GM12878 (cell line): ENCODE measurements at regions not wholly inside any gene's neighbourhood (a gene's known extent, or its start where the extent isn't known, plus 50 kb on each side); places are given as distances from the start of the nearest gene placed in this dataset.
"Not testable (repeated sequence)": the region's sequence is repeated elsewhere in the genome, so short reads cannot be mapped to it uniquely, and the experiment has no call there.

ENCODE experiments used
- ATAC-seq: fragments of 200-7000 bp; cut with Tn5 transposase; 3 replicates; pipeline ENCODE4 v1.9.1; 2020; ENCODE audit warnings: mild to moderate bottlenecking, moderate library complexity
- BruUV-seq: library from RNA; stranded (reverse); fragments of 400-500 nt; replicated peaks from 2 replicates; lab custom pipeline; 2021; lab: Mats Ljungman, UMichigan
- CTCF ChIA-PET: fragments of 300-600 bp; sonication (Branson Sonifier 250); formaldehyde crosslinking; extraction: SDS; loops from one replicate; lab custom pipeline; 2021; ENCODE audit warnings: inconsistent platforms; lab: Yijun Ruan, JAX
- POLR2A ChIA-PET: fragments of 350-600 bp; formaldehyde crosslinking; extraction: SDS; loops from one replicate; lab custom pipeline; 2021; ENCODE audit warnings: inconsistent platforms; lab: Charles Lee
- RAD21 ChIA-PET: fragments of 300-600 bp; sonication (Branson Sonifier 250); formaldehyde crosslinking; loops from one replicate; lab custom pipeline; 2023; ENCODE audit warnings: antibody characterized with exemption; ENCODE audit not compliant: unreplicated experiment; lab: Charles Lee
- SMC1A ChIA-PET: fragments of 300-600 bp; sonication (Branson Sonifier 250); formaldehyde crosslinking; loops from one replicate; lab custom pipeline; 2023; ENCODE audit not compliant: unreplicated experiment, uncharacterized antibody; lab: Charles Lee
- DNase-seq: peaks from one replicate; pipeline ENCODE4 v3.0.0-alpha.2; 2011; ENCODE audit warnings: low read depth, low spot score
- FAIRE-seq: peaks from 3 replicates; lab custom pipeline; 2011; peaks lifted over from hg19 to GRCh38; lab: Jason Lieb, UNC
- H2AFZ ChIP-seq: 2 replicates; pipeline ENCODE4 v1.6.0; 2011; ENCODE audit warnings: low read depth, low read length, control low read depth; ENCODE audit not compliant: control insufficient read depth
- H3K27ac ChIP-seq: 2 replicates; pipeline ENCODE4 v1.5.1; 2011; ENCODE audit warnings: control low read depth; ENCODE audit not compliant: control insufficient read depth, insufficient read depth
- H3K27me3 ChIP-seq, 2 experiments: replicated peaks in 1 of 2; 2 replicates each; pipeline versions ENCODE4 v1.6.0 to v1.6.1; 2011; ENCODE audit warnings: low read length in 1 of 2; ENCODE audit not compliant: control insufficient read depth in 2 of 2, insufficient read depth in 2 of 2
- H3K36me3 ChIP-seq, 2 experiments: 2 replicates each; pipeline ENCODE4 v1.5.1; 2011; ENCODE audit warnings: low read length in 1 of 2; ENCODE audit not compliant: control insufficient read depth in 2 of 2, insufficient read depth in 2 of 2
- H3K4me1 ChIP-seq: 2 replicates; pipeline ENCODE4 v1.6.1; 2011; ENCODE audit warnings: mild to moderate bottlenecking, low read length, moderate library complexity, mixed read lengths; ENCODE audit not compliant: control insufficient read depth, insufficient read depth
- H3K4me2 ChIP-seq: 2 replicates; pipeline ENCODE4 v1.6.0; 2011; ENCODE audit warnings: control low read depth; ENCODE audit not compliant: control insufficient read depth, insufficient read depth
- H3K4me3 ChIP-seq: fragments of 200-600 bp; sonication (generic); 2 replicates; pipeline ENCODE4 v1.5.1; 2016
- H3K79me2 ChIP-seq: 2 replicates; pipeline ENCODE4 v1.6.0; 2011; ENCODE audit warnings: low read length; ENCODE audit not compliant: control insufficient read depth, insufficient read depth
- H3K9ac ChIP-seq: 2 replicates; pipeline ENCODE4 v1.8.0; 2011; ENCODE audit warnings: low read length, control low read depth, mixed read lengths; ENCODE audit not compliant: control insufficient read depth, insufficient read depth
- H3K9me3 ChIP-seq: replicated peaks from 3 replicates; pipeline ENCODE4 v1.5.1; 2011; ENCODE audit warnings: mild to moderate bottlenecking, low read length; ENCODE audit not compliant: control insufficient read depth, insufficient read depth
- H4K20me1 ChIP-seq: 2 replicates; pipeline ENCODE4 v1.6.0; 2011; ENCODE audit not compliant: control insufficient read depth, insufficient read depth
- CHD1 ChIP-seq: IDR thresholded peaks from 2 replicates; pipeline ENCODE4 v1.6.1; 2012; ENCODE audit warnings: low read depth, low read length, improper control_type of control experiment
- CUX1 ChIP-seq: IDR thresholded peaks from 2 replicates; pipeline ENCODE4 v1.6.1; 2012; ENCODE audit warnings: improper control_type of control experiment, low read depth, low read length; ENCODE audit not compliant: insufficient replicate concordance
- JUNB ChIP-seq: IDR thresholded peaks from 2 replicates; pipeline ENCODE4 v1.6.1; 2016; ENCODE audit warnings: antibody characterized with exemption, mild to moderate bottlenecking
- NFIC ChIP-seq: IDR thresholded peaks from 2 replicates; pipeline ENCODE4 v1.6.1; 2012; ENCODE audit warnings: low read depth, mild to moderate bottlenecking, inconsistent platforms, low read length, moderate library complexity
- RELB ChIP-seq: fragments of 450-650 bp; IDR thresholded peaks from 2 replicates; pipeline ENCODE4 v1.6.1; 2017; ENCODE audit warnings: low read depth, mild to moderate bottlenecking, moderate library complexity
- RUNX3 ChIP-seq: IDR thresholded peaks from 2 replicates; pipeline ENCODE4 v1.6.1; 2012; ENCODE audit warnings: low read length, inconsistent platforms
- TARDBP ChIP-seq: IDR thresholded peaks from 2 replicates; pipeline ENCODE4 v1.6.1; 2016; ENCODE audit warnings: borderline replicate concordance
- WGBS: methylation state at CpG from one replicate; pipeline ENCODE4 v1.1.6; 2016; ENCODE audit warnings: low lambda C conversion rate; ENCODE audit not compliant: insufficient replicate concordance, insufficient coverage; ENCODE audit errors: missing lambda C conversion rate; 5-methylcytosine and 5-hydroxymethylcytosine counted together
- in situ Hi-C: fragments of 300-500 bp; cut with MboI; formaldehyde crosslinking; loops from 9 replicates; pipeline ENCODE4 v1.14.3; 2018; ENCODE audit warnings: mixed read lengths
- intact Hi-C: fragments of 100-400 bp; cut with micrococcal nuclease; formaldehyde crosslinking; loops from one replicate; pipeline ENCODE4 v1.14.2; 2022; ENCODE audit not compliant: unreplicated experiment

- TF ChIP-seq JUNB (peak; percentile 39; the same call in 1 of the 2 replicates), CHD1 (no peak), CUX1 (peak; percentile 27), RUNX3 (peak; percentile 51), RELB (no peak), TARDBP (no peak), NFIC (peak; percentile 22; the same call in 1 of the 2 replicates)
- TF ChIP-seq, all 136 proteins: peak for 14
These were observed 109.5 kb downstream of the CGGBP1 start (continued) for GRCh38 chr3:87949189-87949878.

DNA sequence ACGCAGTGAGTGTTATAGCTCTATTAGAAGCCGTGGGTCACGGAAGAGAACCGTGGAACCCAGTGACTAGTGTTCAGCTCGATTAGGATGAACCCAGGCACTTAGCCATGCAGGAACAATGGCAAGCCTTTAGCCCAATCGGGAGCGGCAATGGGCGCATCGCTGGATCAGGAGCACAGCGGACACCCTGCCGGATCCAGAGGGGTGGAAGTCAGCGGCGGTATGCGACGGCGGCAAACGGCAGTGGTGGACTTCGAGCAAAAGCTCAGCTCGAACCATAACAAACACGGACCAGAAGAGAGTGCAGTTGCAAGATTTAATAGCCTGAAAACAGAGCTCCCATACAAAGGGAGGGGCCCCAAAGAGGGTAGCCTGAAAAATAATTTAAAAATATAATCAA, 112.8 kb downstream of the CGGBP1 start:
- H3K4me2 ChIP-seq, DNase-seq, CTCF ChIA-PET, H3K4me3 ChIP-seq, H3K4me1 ChIP-seq, RAD21 ChIA-PET, POLR2A ChIA-PET, BruUV-seq, H3K9me3 ChIP-seq, FAIRE-seq, H4K20me1 ChIP-seq, SMC1A ChIA-PET, H2AFZ ChIP-seq, in situ Hi-C loops, H3K9ac ChIP-seq, H3K79me2 ChIP-seq, H3K27me3 ChIP-seq, intact Hi-C loops, ATAC-seq, H3K36me3 ChIP-seq, H3K27ac ChIP-seq: not testable (repeated sequence)
- WGBS = 85% methylated on average over 17 of the region's 20 CpGs

DNA sequence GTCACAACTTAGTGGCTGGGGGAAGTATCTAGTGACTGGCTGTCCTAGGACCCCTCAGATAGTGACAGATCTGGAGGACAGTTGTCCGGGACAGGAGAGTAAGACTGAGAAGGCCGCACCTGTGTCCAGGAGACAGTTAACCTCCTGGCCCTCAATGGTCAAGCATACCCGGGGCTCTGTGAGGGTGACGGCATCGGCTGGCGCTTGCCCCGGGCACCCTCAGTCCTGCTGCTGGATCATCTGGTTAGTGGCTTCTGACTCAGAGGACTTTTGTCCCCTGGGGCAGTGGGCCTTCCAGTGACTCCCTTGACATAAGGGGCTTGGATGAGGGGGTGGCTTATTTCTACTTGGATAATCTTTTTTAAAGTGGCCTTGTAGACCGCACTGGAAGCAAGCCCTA, 116.5 kb downstream of the CGGBP1 start:
- H3K9ac ChIP-seq, H3K27me3 ChIP-seq, FAIRE-seq, RAD21 ChIA-PET, intact Hi-C loops, BruUV-seq, in situ Hi-C loops, DNase-seq, H3K4me2 ChIP-seq, H3K36me3 ChIP-seq, SMC1A ChIA-PET, H3K79me2 ChIP-seq, H2AFZ ChIP-seq, H3K9me3 ChIP-seq, H3K4me1 ChIP-seq, H4K20me1 ChIP-seq, POLR2A ChIA-PET, H3K4me3 ChIP-seq, H3K27ac ChIP-seq, ATAC-seq: not testable (repeated sequence)
- CTCF ChIA-PET = interaction anchor here (0.6 kb wide), 1 partner anchor 108 kb away, joined by 5 read pairs; no protein-coding TSS in a partner anchor
- WGBS = 80% methylated on average over 8 of the region's 8 CpGs
